ENCODE measurements at regions not wholly inside any gene's neighbourhood (a gene's known extent, or its start where the extent isn't known, plus 50 kb on each side); places are given as distances from the start of the nearest gene placed in this dataset.

DNA sequence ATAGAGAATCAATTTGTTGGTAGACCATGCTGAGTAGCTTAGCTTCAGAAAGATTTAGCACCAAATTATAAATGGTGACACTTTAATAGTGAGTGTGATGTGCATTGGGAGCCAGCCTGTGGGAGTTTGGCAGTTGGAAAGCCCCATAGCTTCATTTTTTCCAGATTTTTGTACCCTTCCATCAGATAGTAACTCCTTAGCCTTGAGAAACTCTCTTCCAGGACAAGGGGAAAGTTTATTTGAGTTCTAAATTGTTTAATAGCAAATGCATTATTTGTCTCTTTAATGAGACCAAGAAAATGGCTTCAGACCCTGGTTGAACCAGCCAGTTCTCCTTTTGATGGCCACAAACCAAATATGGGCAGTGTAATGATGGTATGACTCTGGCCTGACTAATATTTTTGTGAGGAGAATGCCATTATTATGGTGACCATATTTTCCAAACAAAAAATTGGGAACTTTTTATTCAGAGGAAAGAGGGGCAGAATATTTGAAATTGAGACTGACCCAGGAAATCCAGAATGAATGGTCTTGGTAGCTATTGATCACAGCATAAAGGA, 49.8 kb downstream of the PLCE1 start:
- Histone ChIP-seq H3K9me2 (ENCODE audit: insufficient read depth, low read length) (no peaks in the 10 kb centered on the region), H3K9me3 (ENCODE audit: low read length) (no peaks in the 10 kb centered on the region), H3K4me1 (ENCODE audit: insufficient read depth, low read length, poor library complexity, severe bottlenecking) (no peaks in the 10 kb centered on the region), H3K4me2 (ENCODE audit: low read length) (no peak overlapping the region), H3K79me2 (ENCODE audit: insufficient read depth, low read depth, low read length) (no peaks in the 10 kb centered on the region), H3K4me3 (ENCODE audit: low read depth, low read length, poor library complexity, severe bottlenecking) (no peak overlapping the region), H4K20me1 (ENCODE audit: insufficient read depth, low read length) (no peaks in the 10 kb centered on the region), H3K27ac (ENCODE audit: low read depth, low read length, poor library complexity, severe bottlenecking) (no peak overlapping the region), H2AFZ (ENCODE audit: low read length) (no peak overlapping the region), H3K36me3 (ENCODE audit: insufficient read depth, low read length) (no peaks in the 10 kb centered on the region)
- ChIA-PET CTCF (ENCODE audit: unreplicated experiment) (no interaction called here), POLR2A (no interaction called here)
- BruUV-seq (replicated peaks), result no TSS peak
- no peak for TF ChIP-seq EZH2phosphoT487 (IDR thresholded peaks at IDR 0.05; ENCODE audit: borderline replicate concordance, low read depth, low read length)
- TF ChIP-seq, protein P1, sequence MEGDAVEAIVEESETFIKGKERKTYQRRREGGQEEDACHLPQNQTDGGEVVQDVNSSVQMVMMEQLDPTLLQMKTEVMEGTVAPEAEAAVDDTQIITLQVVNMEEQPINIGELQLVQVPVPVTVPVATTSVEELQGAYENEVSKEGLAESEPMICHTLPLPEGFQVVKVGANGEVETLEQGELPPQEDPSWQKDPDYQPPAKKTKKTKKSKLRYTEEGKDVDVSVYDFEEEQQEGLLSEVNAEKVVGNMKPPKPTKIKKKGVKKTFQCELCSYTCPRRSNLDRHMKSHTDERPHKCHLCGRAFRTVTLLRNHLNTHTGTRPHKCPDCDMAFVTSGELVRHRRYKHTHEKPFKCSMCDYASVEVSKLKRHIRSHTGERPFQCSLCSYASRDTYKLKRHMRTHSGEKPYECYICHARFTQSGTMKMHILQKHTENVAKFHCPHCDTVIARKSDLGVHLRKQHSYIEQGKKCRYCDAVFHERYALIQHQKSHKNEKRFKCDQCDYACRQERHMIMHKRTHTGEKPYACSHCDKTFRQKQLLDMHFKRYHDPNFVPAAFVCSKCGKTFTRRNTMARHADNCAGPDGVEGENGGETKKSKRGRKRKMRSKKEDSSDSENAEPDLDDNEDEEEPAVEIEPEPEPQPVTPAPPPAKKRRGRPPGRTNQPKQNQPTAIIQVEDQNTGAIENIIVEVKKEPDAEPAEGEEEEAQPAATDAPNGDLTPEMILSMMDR (conservative IDR thresholded peaks at IDR 0.05; ENCODE audit: low read length), result no peak
- intact Hi-C loops (cut with micrococcal nuclease; ENCODE audit: unreplicated experiment), result no loop called here
- no peak for DNase-seq (ENCODE audit: low spot score)

DNA sequence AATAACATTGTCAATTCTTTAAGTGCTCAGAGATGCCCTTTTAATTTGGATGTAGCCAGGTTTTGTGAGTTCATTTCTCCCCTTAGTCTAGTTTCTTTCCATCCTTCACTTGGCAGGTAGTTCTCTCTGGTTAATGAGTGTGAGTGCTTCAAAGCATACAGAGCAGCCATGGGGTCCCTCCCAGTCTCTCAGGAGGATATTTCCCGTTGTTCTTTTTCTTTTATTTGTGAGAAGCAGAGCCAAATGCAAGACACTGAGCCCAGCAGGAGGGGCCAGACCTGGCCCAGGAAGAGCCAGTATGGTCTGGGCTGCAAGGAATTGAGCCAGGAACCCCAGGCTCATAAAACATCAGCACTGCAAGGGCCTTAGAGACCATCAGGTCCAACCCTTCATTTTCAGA, 52.4 kb downstream of the PLCE1 start:
- no peaks in the 10 kb centered on the region for H3K9me2 ChIP-seq (ENCODE audit: insufficient read depth, low read length)
- H3K79me2 ChIP-seq (ENCODE audit: insufficient read depth, low read depth, low read length), result no peaks in the 10 kb centered on the region
- H3K36me3 ChIP-seq (ENCODE audit: insufficient read depth, low read length), result no peaks in the 10 kb centered on the region
- no peaks in the 10 kb centered on the region for H3K9me3 ChIP-seq (ENCODE audit: low read length)
- no TSS peak for BruUV-seq (replicated peaks)
- ChIA-PET POLR2A (no interaction called here), CTCF (ENCODE audit: unreplicated experiment) (no interaction called here)
- no peak overlapping the region for H2AFZ ChIP-seq (ENCODE audit: low read length)
- no peak overlapping the region for H3K27ac ChIP-seq (ENCODE audit: low read depth, low read length, poor library complexity, severe bottlenecking)
- no peaks in the 10 kb centered on the region for H4K20me1 ChIP-seq (ENCODE audit: insufficient read depth, low read length)
- H3K4me1 ChIP-seq (ENCODE audit: insufficient read depth, low read length, poor library complexity, severe bottlenecking), result no peaks in the 10 kb centered on the region
- H3K4me3 ChIP-seq (ENCODE audit: low read depth, low read length, poor library complexity, severe bottlenecking), result no peak overlapping the region
- intact Hi-C loops (cut with micrococcal nuclease; ENCODE audit: unreplicated experiment), result no loop called here
- no peak for DNase-seq (ENCODE audit: low spot score)
- H3K4me2 ChIP-seq (ENCODE audit: low read length), result no peak overlapping the region
- TF ChIP-seq, protein P1 (conservative IDR thresholded peaks at IDR 0.05; ENCODE audit: low read length), result no peak
- TF ChIP-seq EZH2phosphoT487 (IDR thresholded peaks at IDR 0.05; ENCODE audit: borderline replicate concordance, low read depth, low read length), result no peak

DNA sequence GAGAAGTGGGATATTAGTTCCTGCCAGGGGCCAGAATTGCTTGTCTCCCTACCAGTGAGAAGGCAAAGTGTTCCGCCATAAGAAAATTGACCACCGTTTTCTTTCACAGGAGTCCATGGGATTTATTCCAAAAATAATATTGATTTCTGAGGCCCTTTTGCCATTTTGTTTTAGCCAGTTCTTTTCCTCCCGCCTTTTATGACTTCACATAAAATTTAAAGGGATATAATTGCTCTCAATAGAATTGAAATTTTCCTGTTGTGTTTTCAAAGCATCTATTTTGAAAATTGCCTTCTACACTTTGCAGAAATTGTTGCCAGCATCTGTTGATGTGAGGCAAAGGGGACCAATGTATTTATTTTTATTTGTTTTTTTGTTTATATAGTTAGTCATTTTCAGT, 53.6 kb downstream of the PLCE1 start:
- Histone ChIP-seq H4K20me1 (ENCODE audit: insufficient read depth, low read length) (no peaks in the 10 kb centered on the region), H3K79me2 (ENCODE audit: insufficient read depth, low read depth, low read length) (no peaks in the 10 kb centered on the region), H3K27ac (ENCODE audit: low read depth, low read length, poor library complexity, severe bottlenecking) (no peak overlapping the region), H3K9me3 (ENCODE audit: low read length) (no peaks in the 10 kb centered on the region), H3K36me3 (ENCODE audit: insufficient read depth, low read length) (no peaks in the 10 kb centered on the region), H3K9me2 (ENCODE audit: insufficient read depth, low read length) (no peaks in the 10 kb centered on the region), H3K4me1 (ENCODE audit: insufficient read depth, low read length, poor library complexity, severe bottlenecking) (no peaks in the 10 kb centered on the region), H3K4me3 (ENCODE audit: low read depth, low read length, poor library complexity, severe bottlenecking) (no peak overlapping the region), H2AFZ (ENCODE audit: low read length) (no peak overlapping the region), H3K4me2 (ENCODE audit: low read length) (no peak overlapping the region)
- no peak for TF ChIP-seq EZH2phosphoT487 (IDR thresholded peaks at IDR 0.05; ENCODE audit: borderline replicate concordance, low read depth, low read length)
- DNase-seq (ENCODE audit: low spot score), result no peak
- BruUV-seq (replicated peaks), result no TSS peak
- ChIA-PET POLR2A (interaction anchor here (0.7 kb wide), 1 partner anchor 16 kb away, joined by 3 read pairs; no protein-coding TSS in a partner anchor), CTCF (ENCODE audit: unreplicated experiment) (no interaction called here)
- intact Hi-C loops (cut with micrococcal nuclease; ENCODE audit: unreplicated experiment), result no loop called here
